ENCODE measurements at regions not wholly inside any gene's neighbourhood (a gene's known extent, or its start where the extent isn't known, plus 50 kb on each side); places are given as distances from the start of the nearest gene placed in this dataset.

GRCh38 chr5:124445070-124445619 lies 301.3 kb downstream of the ZNF608 start:
- WGBS, 2 donors, result 94 to 95% methylated on average over 3 of the region's 3 CpGs
- H3K4me3 ChIP-seq (ENCODE audit: low read depth in 1 of 2, low read length in 2 of 2), result no peak overlapping the region
- no peaks in the 10 kb centered on the region for H3K4me1 ChIP-seq (ENCODE audit: control insufficient read depth in 2 of 2, insufficient read depth in 2 of 2, low read length in 1 of 2)
- H3K9me3 ChIP-seq (ENCODE audit: control insufficient read depth in 2 of 2, insufficient read depth in 1 of 2, low read depth in 1 of 2, low read length in 1 of 2), result no peaks in the 10 kb centered on the region
- no peaks in the 10 kb centered on the region for H3K27me3 ChIP-seq (ENCODE audit: control insufficient read depth in 1 of 2, insufficient read depth in 2 of 2, low read length in 2 of 2)
- H3K27ac ChIP-seq (ENCODE audit: low read depth in 2 of 2, low read length in 1 of 2), result no peak overlapping the region
- no peaks in the 10 kb centered on the region for H3K36me3 ChIP-seq (ENCODE audit: control insufficient read depth in 2 of 2, insufficient read depth in 2 of 2, low read length in 1 of 2)

DNA sequence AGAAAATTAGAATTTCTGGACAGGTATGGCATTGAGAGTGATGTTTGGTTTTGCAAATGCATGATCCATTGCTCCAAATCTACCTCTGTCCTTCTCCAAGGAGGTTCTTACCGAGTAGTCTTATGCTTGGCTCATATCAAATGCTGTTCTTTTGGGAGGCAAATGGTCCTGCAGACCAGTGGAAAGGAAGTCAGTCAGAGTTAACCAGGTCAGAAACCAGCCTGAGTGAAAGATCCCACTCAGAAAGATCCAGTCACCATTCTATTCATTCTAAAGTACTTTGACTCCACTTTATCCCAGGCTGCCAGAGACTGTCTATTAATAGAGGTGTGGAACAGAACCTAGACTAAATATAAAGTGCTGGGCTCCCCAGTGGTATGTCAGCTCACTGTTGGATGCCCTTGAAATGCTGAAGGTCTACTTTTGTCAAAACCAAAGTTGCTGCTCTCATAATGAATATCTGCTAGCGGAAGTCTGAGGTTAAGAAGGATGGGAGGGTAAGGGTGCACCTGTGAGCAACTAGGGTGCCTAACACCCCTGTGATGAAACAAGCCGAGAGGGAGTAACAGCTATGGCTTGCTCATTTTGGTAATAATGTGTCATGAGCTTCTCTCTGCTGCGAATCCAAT lies 302.2 kb downstream of the ZNF608 start:
- H3K4me3 ChIP-seq (ENCODE audit: low read depth in 1 of 2, low read length in 2 of 2), result no peak overlapping the region
- no peaks in the 10 kb centered on the region for H3K9me3 ChIP-seq (ENCODE audit: control insufficient read depth in 2 of 2, insufficient read depth in 1 of 2, low read depth in 1 of 2, low read length in 1 of 2)
- H3K36me3 ChIP-seq (ENCODE audit: control insufficient read depth in 2 of 2, insufficient read depth in 2 of 2, low read length in 1 of 2), result no peaks in the 10 kb centered on the region
- H3K27ac ChIP-seq (ENCODE audit: low read depth in 2 of 2, low read length in 1 of 2), result no peak overlapping the region
- WGBS, 2 donors, result 86 to 87% methylated on average over 4 of the region's 4 CpGs
- H3K4me1 ChIP-seq (ENCODE audit: control insufficient read depth in 2 of 2, insufficient read depth in 2 of 2, low read length in 1 of 2), result no peaks in the 10 kb centered on the region
- no peaks in the 10 kb centered on the region for H3K27me3 ChIP-seq (ENCODE audit: control insufficient read depth in 1 of 2, insufficient read depth in 2 of 2, low read length in 2 of 2)

DNA sequence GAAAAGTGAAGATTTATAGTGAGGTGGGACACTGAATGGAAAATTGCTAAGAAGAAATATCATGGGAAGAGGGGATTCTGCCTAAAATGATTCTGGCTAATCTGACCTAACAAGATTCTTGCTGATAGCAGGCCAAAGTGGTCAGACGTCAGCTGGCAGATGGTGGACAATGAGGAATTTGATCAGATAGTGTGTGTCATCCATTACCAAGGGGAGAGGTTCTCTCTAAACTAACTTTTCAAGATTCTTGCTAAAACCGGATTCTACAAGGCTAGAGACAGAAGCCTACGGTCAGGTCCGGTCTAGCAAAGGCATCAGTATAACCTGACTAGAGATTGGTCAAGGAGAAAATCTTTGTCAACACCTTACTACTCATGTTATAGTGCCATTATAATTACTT lies 306.0 kb downstream of the ZNF608 start:
- H3K9me3 ChIP-seq (ENCODE audit: control insufficient read depth in 2 of 2, insufficient read depth in 1 of 2, low read depth in 1 of 2, low read length in 1 of 2), result no peaks in the 10 kb centered on the region
- 94 to 95% methylated on average over 4 of the region's 4 CpGs for WGBS, 2 donors
- no peak overlapping the region for H3K4me3 ChIP-seq (ENCODE audit: low read depth in 1 of 2, low read length in 2 of 2)
- no peaks in the 10 kb centered on the region for H3K27me3 ChIP-seq (ENCODE audit: control insufficient read depth in 1 of 2, insufficient read depth in 2 of 2, low read length in 2 of 2)
- no peaks in the 10 kb centered on the region for H3K36me3 ChIP-seq (ENCODE audit: control insufficient read depth in 2 of 2, insufficient read depth in 2 of 2, low read length in 1 of 2)
- H3K4me1 ChIP-seq (ENCODE audit: control insufficient read depth in 2 of 2, insufficient read depth in 2 of 2, low read length in 1 of 2), result no peaks in the 10 kb centered on the region
- no peak overlapping the region for H3K27ac ChIP-seq (ENCODE audit: low read depth in 2 of 2, low read length in 1 of 2)

GRCh38 chr5:124439609-124440008 lies 306.8 kb downstream of the ZNF608 start:
- 94 to 98% methylated on average over 3 of the region's 3 CpGs for WGBS, 2 donors
- H3K27me3 ChIP-seq (ENCODE audit: control insufficient read depth in 1 of 2, insufficient read depth in 2 of 2, low read length in 2 of 2), result no peaks in the 10 kb centered on the region
- no peaks in the 10 kb centered on the region for H3K4me1 ChIP-seq (ENCODE audit: control insufficient read depth in 2 of 2, insufficient read depth in 2 of 2, low read length in 1 of 2)
- H3K9me3 ChIP-seq (ENCODE audit: control insufficient read depth in 2 of 2, insufficient read depth in 1 of 2, low read depth in 1 of 2, low read length in 1 of 2), result no peaks in the 10 kb centered on the region
- H3K36me3 ChIP-seq (ENCODE audit: control insufficient read depth in 2 of 2, insufficient read depth in 2 of 2, low read length in 1 of 2), result no peaks in the 10 kb centered on the region
- no peak overlapping the region for H3K4me3 ChIP-seq (ENCODE audit: low read depth in 1 of 2, low read length in 2 of 2)
- H3K27ac ChIP-seq (ENCODE audit: low read depth in 2 of 2, low read length in 1 of 2), result no peak overlapping the region

DNA sequence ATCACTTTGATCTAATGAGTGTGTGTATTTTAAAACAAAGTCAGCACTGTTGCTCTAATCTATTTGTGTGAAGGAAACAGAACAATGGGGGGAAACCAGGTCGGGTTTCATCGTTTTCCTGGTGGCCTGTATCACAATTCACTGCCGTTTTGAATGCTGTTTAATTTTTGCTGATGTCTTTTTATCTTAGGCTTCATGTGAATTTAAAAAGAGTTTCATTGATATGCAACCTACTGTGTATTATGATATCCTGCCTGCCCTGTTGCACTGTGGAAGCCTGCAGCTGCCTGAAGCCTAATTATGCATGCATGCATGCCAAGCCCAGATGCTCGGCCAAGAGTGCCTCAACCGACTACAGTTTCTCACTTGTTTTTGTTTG lies 307.5 kb downstream of the ZNF608 start:
- no peak overlapping the region for H3K27ac ChIP-seq (ENCODE audit: low read depth in 2 of 2, low read length in 1 of 2)
- H3K36me3 ChIP-seq (ENCODE audit: control insufficient read depth in 2 of 2, insufficient read depth in 2 of 2, low read length in 1 of 2), result no peaks in the 10 kb centered on the region
- no peak overlapping the region for H3K4me3 ChIP-seq (ENCODE audit: low read depth in 1 of 2, low read length in 2 of 2)
- 32 to 46% methylated on average over 5 of the region's 5 CpGs for WGBS, 2 donors
- no peaks in the 10 kb centered on the region for H3K4me1 ChIP-seq (ENCODE audit: control insufficient read depth in 2 of 2, insufficient read depth in 2 of 2, low read length in 1 of 2)
- H3K9me3 ChIP-seq (ENCODE audit: control insufficient read depth in 2 of 2, insufficient read depth in 1 of 2, low read depth in 1 of 2, low read length in 1 of 2), result no peaks in the 10 kb centered on the region
- no peaks in the 10 kb centered on the region for H3K27me3 ChIP-seq (ENCODE audit: control insufficient read depth in 1 of 2, insufficient read depth in 2 of 2, low read length in 2 of 2)

- Histone ChIP-seq H3K36me3 (ENCODE audit: control insufficient read depth in 2 of 2, insufficient read depth in 2 of 2, low read length in 1 of 2) (no peaks in the 10 kb centered on the region), H3K27me3 (ENCODE audit: control insufficient read depth in 1 of 2, insufficient read depth in 2 of 2, low read length in 2 of 2) (no peaks in the 10 kb centered on the region), H3K9me3 (ENCODE audit: control insufficient read depth in 2 of 2, insufficient read depth in 1 of 2, low read depth in 1 of 2, low read length in 1 of 2) (no peaks in the 10 kb centered on the region), H3K4me3 (ENCODE audit: low read depth in 1 of 2, low read length in 2 of 2) (no peak overlapping the region), H3K27ac (ENCODE audit: low read depth in 2 of 2, low read length in 1 of 2) (no peak overlapping the region), H3K4me1 (ENCODE audit: control insufficient read depth in 2 of 2, insufficient read depth in 2 of 2, low read length in 1 of 2) (no peaks in the 10 kb centered on the region)
- WGBS, 2 donors, result 85 to 88% methylated on average over 14 of the region's 14 CpGs
Measured at GRCh38 chr5:124438026-124438902, 308.2 kb downstream of the ZNF608 start.

DNA sequence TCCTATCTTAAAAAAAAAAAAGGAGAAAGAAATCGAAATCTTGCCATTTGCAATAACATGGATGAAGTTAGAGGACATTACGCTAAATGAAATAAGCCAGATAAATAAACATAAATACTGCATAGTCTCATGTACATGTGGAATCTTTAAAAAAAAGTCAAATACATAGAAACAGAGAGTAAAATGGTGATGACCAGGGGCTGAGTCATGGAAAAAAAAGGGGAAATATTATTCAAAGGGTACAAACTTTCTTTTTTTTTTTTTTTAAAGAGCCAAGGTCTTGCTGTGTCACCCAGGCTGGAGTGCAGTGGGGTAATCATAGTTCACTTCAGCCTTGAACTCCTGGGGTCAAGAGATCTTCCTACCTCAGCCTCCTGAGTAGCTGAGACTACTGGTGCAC lies 310.1 kb downstream of the ZNF608 start:
- Histone ChIP-seq H3K9me3 (ENCODE audit: control insufficient read depth in 2 of 2, insufficient read depth in 1 of 2, low read depth in 1 of 2, low read length in 1 of 2) (no peaks in the 10 kb centered on the region), H3K4me3 (ENCODE audit: low read depth in 1 of 2, low read length in 2 of 2) (no peak overlapping the region), H3K27ac (ENCODE audit: low read depth in 2 of 2, low read length in 1 of 2) (no peak overlapping the region), H3K27me3 (ENCODE audit: control insufficient read depth in 1 of 2, insufficient read depth in 2 of 2, low read length in 2 of 2) (no peaks in the 10 kb centered on the region), H3K4me1 (ENCODE audit: control insufficient read depth in 2 of 2, insufficient read depth in 2 of 2, low read length in 1 of 2) (no peaks in the 10 kb centered on the region), H3K36me3 (ENCODE audit: control insufficient read depth in 2 of 2, insufficient read depth in 2 of 2, low read length in 1 of 2) (no peaks in the 10 kb centered on the region)
- WGBS, 2 donors, result 90 to 94% methylated on average over 2 of the region's 2 CpGs

DNA sequence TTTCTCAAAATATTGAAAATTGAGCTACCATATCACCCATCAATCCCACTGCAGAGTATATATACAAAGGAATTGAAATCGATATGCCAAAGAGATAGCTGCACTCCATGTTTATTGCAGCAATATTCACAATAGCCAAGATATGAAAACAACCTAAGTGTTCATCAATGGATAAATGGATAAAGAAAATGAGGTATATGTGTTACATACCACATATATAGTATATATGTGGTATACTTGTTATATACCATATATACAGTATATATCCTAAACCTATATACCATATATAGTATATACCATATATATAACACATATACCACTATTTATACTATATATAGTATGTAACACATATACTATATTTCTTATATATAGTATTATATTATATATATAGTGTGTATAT lies 313.3 kb downstream of the ZNF608 start:
- 92 to 100% methylated on average over 1 of the region's 1 CpG for WGBS, 2 donors
- H3K27me3 ChIP-seq (ENCODE audit: control insufficient read depth in 1 of 2, insufficient read depth in 2 of 2, low read length in 2 of 2), result no peaks in the 10 kb centered on the region
- H3K36me3 ChIP-seq (ENCODE audit: control insufficient read depth in 2 of 2, insufficient read depth in 2 of 2, low read length in 1 of 2), result no peaks in the 10 kb centered on the region
- no peaks in the 10 kb centered on the region for H3K9me3 ChIP-seq (ENCODE audit: control insufficient read depth in 2 of 2, insufficient read depth in 1 of 2, low read depth in 1 of 2, low read length in 1 of 2)
- no peak overlapping the region for H3K4me3 ChIP-seq (ENCODE audit: low read depth in 1 of 2, low read length in 2 of 2)
- no peaks in the 10 kb centered on the region for H3K4me1 ChIP-seq (ENCODE audit: control insufficient read depth in 2 of 2, insufficient read depth in 2 of 2, low read length in 1 of 2)
- H3K27ac ChIP-seq (ENCODE audit: low read depth in 2 of 2, low read length in 1 of 2), result no peak overlapping the region

DNA sequence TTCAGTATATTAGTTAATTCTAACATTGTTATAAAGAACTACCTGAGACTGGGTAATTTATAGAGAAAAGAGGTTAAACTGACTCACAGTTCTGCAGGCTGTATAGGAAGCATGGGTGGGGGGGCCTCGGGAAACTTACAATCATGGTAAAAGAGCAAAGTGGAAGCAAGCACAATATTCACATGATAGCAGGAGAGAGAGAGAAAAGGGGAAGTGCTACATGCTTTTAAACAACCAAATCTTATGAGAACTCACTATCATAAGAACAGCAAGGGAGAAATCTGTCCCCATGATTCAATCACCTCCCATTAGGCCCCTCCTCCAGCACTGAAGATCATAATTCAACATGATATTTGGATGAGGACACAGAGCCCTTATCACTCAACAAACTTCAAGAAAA lies 324.9 kb downstream of the ZNF608 start:
- Histone ChIP-seq H3K27ac (ENCODE audit: low read depth in 2 of 2, low read length in 1 of 2) (no peak overlapping the region), H3K9me3 (ENCODE audit: control insufficient read depth in 2 of 2, insufficient read depth in 1 of 2, low read depth in 1 of 2, low read length in 1 of 2) (peaks cover 0 to 2% of the 10 kb centered on the region in 2 donors), H3K4me3 (ENCODE audit: low read depth in 1 of 2, low read length in 2 of 2) (no peak overlapping the region), H3K4me1 (ENCODE audit: control insufficient read depth in 2 of 2, insufficient read depth in 2 of 2, low read length in 1 of 2) (no peaks in the 10 kb centered on the region), H3K27me3 (ENCODE audit: control insufficient read depth in 1 of 2, insufficient read depth in 2 of 2, low read length in 2 of 2) (no peaks in the 10 kb centered on the region), H3K36me3 (ENCODE audit: control insufficient read depth in 2 of 2, insufficient read depth in 2 of 2, low read length in 1 of 2) (no peaks in the 10 kb centered on the region)
- WGBS, 2 donors, result 82 to 85% methylated on average over 1 of the region's 1 CpG

All from esophagus (tissue), 2 donors.